Stimulated activated CD8-positive, alpha-beta memory T cell treated with anti-CD3 and anti-CD28 coated beads, Interleukin-2, amount 100 ng/mL, for 48 hours (primary cell): ENCODE measurements at regions not wholly inside any gene's neighbourhood (a gene's known extent, or its start where the extent isn't known, plus 50 kb on each side); places are given as distances from the start of the nearest gene placed in this dataset.

Experiments used
- DNase-seq, 2 donors: peaks; one replicate each; pipeline ENCODE4 v3.0.0-alpha.2; 2020; ENCODE audit warnings: low read depth in 2 of 2

DNA sequence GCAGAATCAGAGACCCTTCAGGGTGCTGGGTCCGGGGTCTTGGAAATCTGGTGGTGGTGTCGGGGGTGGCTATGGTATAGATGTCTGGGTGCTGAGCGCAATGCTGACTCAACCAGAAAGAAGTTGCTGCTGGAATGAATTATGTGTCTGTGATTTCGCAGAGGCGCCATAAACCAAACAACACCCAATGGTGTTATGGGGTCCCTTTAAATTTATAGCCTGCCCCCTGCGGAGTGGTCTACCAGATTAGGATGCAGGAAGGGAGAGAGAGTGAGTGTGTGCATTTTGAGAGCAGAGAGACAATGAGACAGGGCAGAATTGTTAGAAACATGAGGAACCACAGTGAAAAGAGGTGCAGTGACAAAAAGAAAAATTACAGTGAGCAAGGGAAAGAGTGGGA lies 100.7 kb upstream of the CDH11 start:
- DNase-seq: no peak

- no peak for DNase-seq
These were observed 100.2 kb upstream of the CDH11 start for GRCh38 chr16:65222049-65222448.

GRCh38 chr16:65219786-65220185 lies 97.9 kb upstream of the CDH11 start:
- no peak for DNase-seq

GRCh38 chr16:65218348-65218747 lies 96.5 kb upstream of the CDH11 start:
- no peak for DNase-seq

DNA sequence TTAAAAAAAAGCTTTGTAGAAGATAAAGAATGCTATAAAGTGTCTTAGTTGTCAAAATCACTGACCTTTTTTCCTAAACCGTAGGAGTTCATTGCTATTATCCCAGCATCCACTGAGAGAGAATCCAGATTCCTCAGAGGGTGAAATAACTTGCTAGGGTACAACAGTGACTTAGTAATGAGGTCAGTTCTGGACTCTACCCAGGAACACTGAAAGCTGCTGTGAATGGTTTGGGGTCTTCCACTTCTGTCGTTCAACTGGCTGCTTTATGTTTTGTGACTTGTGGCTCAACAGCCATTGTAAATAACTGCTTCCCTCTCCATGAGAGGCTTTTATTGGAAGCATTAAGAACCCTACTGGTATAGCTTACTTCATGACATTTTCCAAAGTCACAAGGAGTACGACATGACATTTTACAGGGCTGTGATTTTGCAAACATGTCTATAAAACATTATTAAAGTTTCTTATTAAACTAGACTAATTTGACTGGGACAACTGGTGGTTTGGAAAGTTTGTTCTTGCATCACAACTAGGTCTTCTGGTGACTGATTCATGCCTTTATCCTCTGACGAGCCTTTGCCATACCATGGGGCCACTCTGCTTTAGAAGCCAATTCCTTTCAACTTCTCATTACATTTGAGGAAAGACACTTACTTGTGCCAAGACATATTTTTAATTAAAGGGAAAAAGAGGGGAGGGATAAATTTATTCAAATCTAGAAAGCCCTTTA lies 92.2 kb upstream of the CDH11 start:
- no peak for DNase-seq

- no peak for DNase-seq
These were observed 90.9 kb upstream of the CDH11 start for GRCh38 chr16:65212791-65213190.

- no peak for DNase-seq
These were observed 90.4 kb upstream of the CDH11 start for GRCh38 chr16:65212240-65212639.

DNA sequence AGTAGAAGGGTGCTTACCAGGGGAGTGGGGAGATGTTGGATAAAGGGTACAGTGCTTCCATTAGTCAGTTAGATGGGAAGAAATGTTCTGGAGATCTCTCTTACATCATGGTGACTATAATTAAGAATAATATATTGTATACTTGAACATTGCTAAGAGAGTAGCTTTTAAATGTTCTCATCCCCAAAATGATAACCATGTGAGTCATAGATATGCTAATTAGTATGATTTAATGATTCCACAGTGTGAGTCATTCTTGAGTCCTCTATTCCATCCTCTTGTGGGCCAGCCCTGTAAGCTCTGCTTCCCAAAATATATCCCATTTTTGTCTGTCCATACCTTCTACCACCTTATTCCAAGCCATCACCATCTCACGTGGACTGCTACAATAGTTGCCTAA lies 80.6 kb upstream of the CDH11 start:
- DNase-seq: no peak

DNA sequence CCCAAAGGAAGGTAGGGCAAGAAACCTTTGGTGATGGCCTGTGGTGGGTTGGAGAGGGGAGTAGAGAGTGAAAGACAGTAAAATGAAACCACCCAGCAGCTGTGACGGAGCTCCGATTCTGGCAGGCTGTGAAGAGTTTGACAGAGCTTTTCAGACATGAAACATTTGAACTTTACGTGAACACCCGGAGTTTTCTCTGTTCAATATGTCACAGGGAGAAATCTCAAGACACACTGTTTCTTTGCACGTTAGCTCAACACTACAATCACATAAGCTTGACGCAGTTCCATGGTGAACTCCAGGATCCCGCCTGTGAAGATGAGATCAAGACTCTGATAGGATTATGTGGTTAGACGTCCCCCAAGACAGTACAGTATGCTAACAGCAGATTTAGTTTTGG lies 79.6 kb upstream of the CDH11 start:
- DNase-seq: no peak

DNA sequence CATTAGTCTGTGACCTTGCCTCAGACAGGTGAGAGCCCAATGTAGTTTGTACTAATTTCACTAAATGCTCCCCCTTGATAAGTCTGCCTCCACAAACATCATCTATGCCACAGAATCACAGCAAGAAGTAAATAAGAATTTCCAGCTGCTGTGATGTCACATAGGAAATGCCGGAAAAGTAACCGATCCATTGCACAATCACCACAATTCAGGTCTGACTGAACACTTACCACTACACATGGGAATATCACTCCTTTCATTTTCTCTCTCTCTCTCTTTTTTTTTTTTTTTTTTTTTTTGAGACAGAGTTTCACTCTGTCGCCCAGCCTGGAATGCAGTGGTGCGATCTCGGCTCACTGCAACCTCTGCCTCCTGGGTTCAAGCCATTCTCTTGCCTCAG lies 79.0 kb upstream of the CDH11 start:
- no peak for DNase-seq

DNA sequence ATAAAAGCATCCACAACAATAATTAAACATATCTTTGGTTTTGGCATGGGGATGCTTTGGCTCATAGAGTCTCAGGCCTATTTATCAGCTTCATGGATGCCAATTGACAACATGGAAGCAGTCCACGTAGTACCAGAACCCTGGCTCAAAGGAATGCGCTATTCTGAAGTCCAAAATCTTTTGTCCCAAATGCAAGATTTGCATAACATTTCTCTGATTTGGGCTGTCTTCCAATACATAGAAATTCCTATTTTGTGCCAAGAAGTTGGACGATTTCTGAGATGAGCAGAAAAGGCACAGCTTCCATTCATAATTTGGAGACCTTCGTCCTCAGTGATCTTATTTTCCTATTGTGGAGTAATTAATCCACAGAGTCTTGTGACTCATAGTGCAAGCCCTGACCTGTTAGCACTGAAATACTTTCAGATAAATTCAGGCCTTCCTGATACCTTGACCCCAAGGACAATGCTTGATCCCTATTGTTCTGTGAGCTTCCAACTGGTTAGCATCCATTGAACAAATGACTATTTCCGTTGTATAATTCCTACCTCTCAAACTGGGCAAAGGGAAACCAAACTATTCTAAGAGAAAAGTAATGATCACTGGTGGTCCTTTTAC lies 78.4 kb upstream of the CDH11 start:
- no peak for DNase-seq

GRCh38 chr16:65196420-65197075 lies 74.7 kb upstream of the CDH11 start:
- no peak for DNase-seq

DNA sequence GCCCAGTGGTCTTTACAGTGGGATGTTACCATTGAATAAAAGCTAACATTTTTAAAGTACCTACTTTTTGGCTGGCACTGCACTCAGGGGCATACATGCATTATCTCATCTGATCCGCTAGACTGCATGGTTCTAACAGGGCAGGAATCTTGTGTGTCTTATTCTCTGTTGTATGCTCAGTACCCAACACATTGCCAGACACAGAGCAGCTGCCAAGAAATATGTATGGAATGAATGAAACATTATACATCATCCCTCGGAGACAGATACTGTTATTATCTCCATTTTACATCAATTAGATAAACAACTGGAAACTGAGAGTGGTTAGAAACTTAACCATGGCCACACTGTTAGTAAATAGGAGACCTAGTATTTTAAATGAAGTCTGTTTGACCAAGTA lies 74.1 kb upstream of the CDH11 start:
- DNase-seq: no peak

GRCh38 chr16:65185241-65185778 lies 63.4 kb upstream of the CDH11 start:
- no peak for DNase-seq

- no peak for DNase-seq
These were observed 59.3 kb upstream of the CDH11 start for GRCh38 chr16:65181071-65181561.

GRCh38 chr16:65178151-65178550 lies 56.3 kb upstream of the CDH11 start:
- DNase-seq: no peak

- DNase-seq: no peak
These were observed 54.7 kb upstream of the CDH11 start for GRCh38 chr16:65176603-65177002.

GRCh38 chr16:65172356-65172755 lies 50.5 kb upstream of the CDH11 start:
- DNase-seq: no peak
